Nephron (organoid): ENCODE measurements at regions not wholly inside any gene's neighbourhood (a gene's known extent, or its start where the extent isn't known, plus 50 kb on each side); places are given as distances from the start of the nearest gene placed in this dataset.

Experiments used
- H3K27ac Mint-ChIP-seq, 3 experiments: 2 replicates each; pipeline ENCODE4 v1.8.0; 2020; ENCODE audit warnings: mixed read lengths in 3 of 3, mild to moderate bottlenecking in 2 of 3, moderate library complexity in 1 of 3
- H3K27me3 Mint-ChIP-seq: 2 replicates; pipeline ENCODE4 v1.8.0; 2021; ENCODE audit warnings: low read depth, mild to moderate bottlenecking, moderate library complexity, mixed read lengths
- H3K36me3 Mint-ChIP-seq: 2 replicates; pipeline ENCODE4 v1.8.0; 2020; ENCODE audit warnings: low read depth, mixed read lengths
- H3K4me1 Mint-ChIP-seq: 2 replicates; pipeline ENCODE4 v1.8.0; 2020; ENCODE audit warnings: mixed read lengths
- H3K4me3 Mint-ChIP-seq, 3 experiments: 2 replicates each; pipeline ENCODE4 v1.8.0; 2020; ENCODE audit warnings: mild to moderate bottlenecking in 3 of 3, mixed read lengths in 3 of 3, moderate library complexity in 2 of 3
- H3K9me3 Mint-ChIP-seq: 2 replicates; pipeline ENCODE4 v1.8.0; 2020; ENCODE audit warnings: mixed read lengths
- TF ChIP-seq, protein P1 (sequence below), 3 experiments: fragments of 200-600 bp; sonication (generic); IDR thresholded peaks; one replicate each; pipeline ENCODE4 v1.5.0; 2021; ENCODE audit warnings: antibody characterized with exemption in 3 of 3; ENCODE audit not compliant: unreplicated experiment in 3 of 3

DNA sequence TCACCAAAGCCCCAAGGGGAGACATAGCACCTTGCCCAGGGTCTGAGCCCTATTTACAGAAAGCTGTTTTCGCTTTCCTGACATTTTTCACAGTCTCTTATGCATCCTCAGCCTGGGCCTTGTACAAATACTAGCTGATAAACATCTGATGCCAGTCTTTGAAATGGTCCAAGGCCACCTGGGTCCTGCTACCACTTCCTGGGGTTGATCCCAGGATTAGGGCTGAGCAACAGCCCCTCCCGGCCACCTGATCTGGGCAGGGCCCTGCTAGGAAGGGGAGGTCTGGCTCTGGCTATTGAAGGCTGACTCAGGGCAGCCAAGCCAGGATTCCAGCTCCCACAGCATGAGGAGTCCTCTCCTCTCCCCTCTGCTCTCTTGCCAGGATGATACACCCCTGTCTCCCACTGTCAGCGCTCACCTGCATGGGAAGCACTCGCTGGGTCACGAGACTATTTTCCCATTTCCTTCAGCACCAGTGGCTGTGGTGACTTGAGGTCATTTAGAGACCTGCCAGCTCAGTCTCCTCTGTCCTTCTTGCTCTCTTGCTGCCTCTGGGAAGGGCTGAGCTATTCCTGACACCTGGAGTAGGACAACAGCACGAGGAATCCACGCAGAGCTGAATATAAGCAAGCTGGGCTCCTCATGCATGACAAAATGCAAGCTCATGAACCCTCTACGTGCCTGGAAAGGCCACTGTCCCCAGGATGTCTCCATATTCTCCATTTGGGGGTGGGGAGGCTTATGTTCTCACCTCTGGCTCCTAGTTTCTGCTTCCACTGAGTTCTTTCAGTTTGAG is 53.0 kb upstream of the LGALSL start:
- Mint-ChIP-seq H3K9me3 (no peaks in the 10 kb centered on the region), H3K4me1 (peaks cover 59% of the 10 kb centered on the region), H3K4me3 (peak overlapping the region in 1 of 3 experiments; percentile 1), H3K27ac (peak overlapping the region; percentile 41 to 89 (median 86)), H3K27me3 (peaks cover 3% of the 10 kb centered on the region), H3K36me3 (no peaks in the 10 kb centered on the region)
- TF ChIP-seq, protein P1, sequence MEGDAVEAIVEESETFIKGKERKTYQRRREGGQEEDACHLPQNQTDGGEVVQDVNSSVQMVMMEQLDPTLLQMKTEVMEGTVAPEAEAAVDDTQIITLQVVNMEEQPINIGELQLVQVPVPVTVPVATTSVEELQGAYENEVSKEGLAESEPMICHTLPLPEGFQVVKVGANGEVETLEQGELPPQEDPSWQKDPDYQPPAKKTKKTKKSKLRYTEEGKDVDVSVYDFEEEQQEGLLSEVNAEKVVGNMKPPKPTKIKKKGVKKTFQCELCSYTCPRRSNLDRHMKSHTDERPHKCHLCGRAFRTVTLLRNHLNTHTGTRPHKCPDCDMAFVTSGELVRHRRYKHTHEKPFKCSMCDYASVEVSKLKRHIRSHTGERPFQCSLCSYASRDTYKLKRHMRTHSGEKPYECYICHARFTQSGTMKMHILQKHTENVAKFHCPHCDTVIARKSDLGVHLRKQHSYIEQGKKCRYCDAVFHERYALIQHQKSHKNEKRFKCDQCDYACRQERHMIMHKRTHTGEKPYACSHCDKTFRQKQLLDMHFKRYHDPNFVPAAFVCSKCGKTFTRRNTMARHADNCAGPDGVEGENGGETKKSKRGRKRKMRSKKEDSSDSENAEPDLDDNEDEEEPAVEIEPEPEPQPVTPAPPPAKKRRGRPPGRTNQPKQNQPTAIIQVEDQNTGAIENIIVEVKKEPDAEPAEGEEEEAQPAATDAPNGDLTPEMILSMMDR (IDR thresholded peaks at IDR 0.05; ENCODE audit: unreplicated experiment in 3 of 3): no peak

DNA sequence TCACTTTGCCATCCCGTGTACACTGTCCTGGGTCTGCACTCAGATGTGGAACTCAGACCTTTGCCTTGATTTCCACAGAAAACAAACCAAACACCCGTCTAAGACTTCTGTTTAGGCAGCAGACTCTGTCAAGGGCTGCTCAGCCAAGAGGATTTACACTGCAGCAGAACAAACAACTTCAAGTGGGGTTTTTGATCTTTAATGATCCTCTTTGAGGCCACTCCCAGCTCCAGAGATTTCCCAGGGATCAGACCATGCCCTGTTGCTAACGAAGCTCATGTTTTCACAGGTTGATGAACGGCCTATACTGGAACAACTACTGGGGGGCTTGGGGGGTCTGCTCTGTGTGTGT is 52.5 kb upstream of the LGALSL start:
- TF ChIP-seq, protein P1 (IDR thresholded peaks at IDR 0.05; ENCODE audit: unreplicated experiment in 3 of 3): no peak
- no peaks in the 10 kb centered on the region for H3K9me3 Mint-ChIP-seq
- H3K4me3 Mint-ChIP-seq: no peak overlapping the region
- H3K27me3 Mint-ChIP-seq: peaks cover 3% of the 10 kb centered on the region
- H3K27ac Mint-ChIP-seq: peak overlapping the region; percentile 41 to 89 (median 86)
- no peaks in the 10 kb centered on the region for H3K36me3 Mint-ChIP-seq
- H3K4me1 Mint-ChIP-seq: peaks cover 65% of the 10 kb centered on the region

DNA sequence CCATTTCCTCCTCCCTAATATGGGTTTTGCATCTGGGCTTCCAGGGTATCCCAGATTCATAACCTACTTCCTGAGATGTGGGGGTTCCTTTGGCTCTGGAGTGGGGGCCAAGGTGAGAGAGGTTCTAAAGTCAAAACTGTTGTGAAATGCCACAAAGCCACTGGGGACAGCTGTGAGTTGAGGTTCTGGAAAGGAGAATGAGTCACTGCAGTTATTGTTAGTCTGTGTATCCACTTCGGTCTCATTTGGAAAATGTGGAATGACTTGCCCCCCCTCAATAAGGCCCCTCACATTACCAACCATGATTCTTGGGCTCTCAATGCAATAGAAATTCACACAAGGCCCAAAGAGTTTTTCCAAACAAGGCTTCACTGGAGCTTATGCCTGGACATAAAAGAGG is 51.1 kb upstream of the LGALSL start:
- TF ChIP-seq, protein P1 (IDR thresholded peaks at IDR 0.05; ENCODE audit: unreplicated experiment in 3 of 3): no peak
- H3K36me3 Mint-ChIP-seq: no peaks in the 10 kb centered on the region
- H3K4me1 Mint-ChIP-seq: peaks cover 69% of the 10 kb centered on the region
- H3K27me3 Mint-ChIP-seq: peaks cover 3% of the 10 kb centered on the region
- peak overlapping the region; percentile 99 for H3K27ac Mint-ChIP-seq
- H3K9me3 Mint-ChIP-seq: no peaks in the 10 kb centered on the region
- peak overlapping the region in 1 of 3 experiments; percentile 42 for H3K4me3 Mint-ChIP-seq

DNA sequence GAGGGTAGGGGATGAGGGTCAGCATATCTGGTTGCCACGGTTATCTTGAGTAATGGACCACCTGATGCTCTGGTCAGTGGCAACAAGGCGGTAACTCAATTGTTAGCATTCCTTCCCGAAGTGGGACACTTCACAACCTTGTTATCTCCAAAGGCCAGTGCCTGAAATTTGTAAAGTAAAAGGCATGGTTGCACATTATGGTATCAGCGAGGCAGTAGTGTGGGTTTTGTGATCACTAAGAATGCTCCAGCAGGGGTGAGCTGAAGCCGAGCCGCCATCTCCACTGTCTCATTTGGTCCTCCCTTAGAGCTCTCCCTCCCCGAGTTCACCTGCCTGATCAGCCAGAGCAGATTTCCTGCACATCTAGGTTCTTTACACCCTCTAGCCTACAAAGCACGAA is 50.5 kb upstream of the LGALSL start:
- Mint-ChIP-seq H3K4me1 (peaks cover 69% of the 10 kb centered on the region), H3K27me3 (peaks cover 3% of the 10 kb centered on the region), H3K36me3 (no peaks in the 10 kb centered on the region), H3K4me3 (peak overlapping the region; percentile 14 to 48 (median 40)), H3K9me3 (no peaks in the 10 kb centered on the region), H3K27ac (peak overlapping the region; percentile 99)
- TF ChIP-seq, protein P1 (IDR thresholded peaks at IDR 0.05; ENCODE audit: unreplicated experiment in 3 of 3): no peak

DNA sequence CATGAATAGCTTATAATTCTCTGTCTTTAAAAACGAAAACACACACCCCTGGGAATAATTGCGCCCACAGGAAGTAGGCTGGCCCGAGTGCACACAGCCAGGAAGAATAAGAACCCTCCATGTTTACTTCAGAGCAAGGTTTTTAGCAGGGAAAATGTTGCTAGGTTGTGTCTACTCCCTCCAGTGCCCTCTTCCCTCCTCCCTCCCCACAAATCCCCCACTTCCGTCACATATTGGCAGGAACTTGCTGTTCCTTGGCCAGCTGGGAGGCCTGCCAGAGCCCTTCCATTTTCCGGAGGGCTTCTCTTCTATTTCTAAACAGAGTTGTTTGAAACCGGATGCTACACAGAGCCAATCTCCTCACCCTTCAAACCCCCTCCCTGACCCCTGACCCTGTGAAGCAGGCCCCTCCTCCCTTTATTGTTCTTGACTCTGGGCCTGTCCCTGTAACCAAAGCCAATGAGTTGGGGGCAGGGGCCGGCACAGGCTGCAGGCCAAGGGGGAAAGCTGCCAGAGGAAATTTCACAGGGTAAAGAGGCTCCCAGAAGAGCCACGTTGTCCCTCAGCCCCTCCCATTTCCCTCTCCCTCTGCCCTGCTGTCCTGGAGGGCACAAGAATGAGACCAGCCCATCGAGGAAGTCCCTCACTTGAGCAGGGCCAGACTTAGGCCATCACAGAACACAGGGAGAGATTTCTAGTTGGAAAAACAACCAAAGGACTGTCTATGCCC is 49.8 kb upstream of the LGALSL start:
- Mint-ChIP-seq H3K9me3 (no peaks in the 10 kb centered on the region), H3K27ac (peak overlapping the region; percentile 99), H3K4me1 (peaks cover 69% of the 10 kb centered on the region), H3K27me3 (peaks cover 3% of the 10 kb centered on the region), H3K36me3 (no peaks in the 10 kb centered on the region), H3K4me3 (peak overlapping the region; percentile 40 to 48 (median 41))
- TF ChIP-seq, protein P1 (IDR thresholded peaks at IDR 0.05; ENCODE audit: unreplicated experiment in 3 of 3): no peak
